Epidermal melanocyte (primary cell): ENCODE measurements at regions not wholly inside any gene's neighbourhood (a gene's known extent, or its start where the extent isn't known, plus 50 kb on each side); places are given as distances from the start of the nearest gene placed in this dataset.

Experiments used
- DNase-seq: peaks from one replicate; pipeline ENCODE4 v3.0.0; 2011; ENCODE audit warnings: low spot score; ENCODE audit not compliant: insufficient read length

DNA sequence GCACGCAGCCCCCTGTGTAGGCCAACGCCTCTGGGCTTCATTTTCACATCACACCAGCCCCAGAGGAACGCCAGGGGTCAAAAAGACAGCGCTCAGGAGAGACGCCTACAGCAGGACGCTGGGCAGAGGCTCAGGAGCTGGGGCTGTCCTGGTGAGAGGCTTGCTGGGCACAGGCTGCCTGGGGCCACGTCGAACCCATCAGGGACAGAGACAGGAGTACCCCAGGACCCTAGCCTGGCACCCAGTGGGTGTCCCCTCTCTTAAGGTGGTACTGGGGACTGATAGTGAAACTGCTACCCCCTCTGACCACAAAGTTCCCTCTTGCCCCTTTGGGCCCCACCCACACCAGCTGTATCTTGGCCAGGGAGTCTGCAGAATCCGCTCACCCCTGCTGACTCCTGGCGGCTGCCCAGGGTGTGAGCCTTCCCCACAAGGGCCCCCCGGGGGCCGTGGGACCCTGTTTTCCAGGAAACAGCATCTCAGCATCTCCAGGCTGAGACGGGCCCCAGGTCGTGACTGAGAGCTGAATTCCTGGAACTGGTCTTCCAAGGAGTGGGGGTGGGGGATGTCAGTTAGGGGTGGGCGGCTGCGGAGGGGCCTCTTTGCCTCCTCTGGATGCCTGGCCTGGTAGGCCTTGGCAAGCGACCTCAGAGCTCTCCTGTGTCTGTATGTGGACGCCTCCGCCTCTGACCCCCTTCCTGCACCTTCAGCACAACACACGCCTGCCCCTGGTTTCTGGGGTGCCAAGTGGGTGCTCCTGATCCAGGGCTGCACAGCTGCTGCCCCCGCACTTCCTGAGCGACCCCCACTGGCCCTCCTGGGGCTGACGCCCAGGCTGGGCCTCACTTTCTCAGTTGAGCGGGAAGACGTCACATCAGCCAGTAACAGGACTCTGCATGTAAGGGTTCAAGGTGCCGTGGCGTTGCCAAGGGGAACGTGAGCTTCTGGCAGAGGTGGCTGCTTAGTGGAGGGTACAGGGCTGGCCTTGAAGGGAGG lies 321.9 kb upstream of the RTL1 start:
- DNase-seq = no peak

- no peak for DNase-seq
Measured at GRCh38 chr14:101226265-101226602, 322.7 kb upstream of the RTL1 start.

GRCh38 chr14:101226603-101227425 lies 323.3 kb upstream of the RTL1 start:
- DNase-seq = no peak

- no peak for DNase-seq
Measured at GRCh38 chr14:101227611-101228594, 324.4 kb upstream of the RTL1 start.

DNA sequence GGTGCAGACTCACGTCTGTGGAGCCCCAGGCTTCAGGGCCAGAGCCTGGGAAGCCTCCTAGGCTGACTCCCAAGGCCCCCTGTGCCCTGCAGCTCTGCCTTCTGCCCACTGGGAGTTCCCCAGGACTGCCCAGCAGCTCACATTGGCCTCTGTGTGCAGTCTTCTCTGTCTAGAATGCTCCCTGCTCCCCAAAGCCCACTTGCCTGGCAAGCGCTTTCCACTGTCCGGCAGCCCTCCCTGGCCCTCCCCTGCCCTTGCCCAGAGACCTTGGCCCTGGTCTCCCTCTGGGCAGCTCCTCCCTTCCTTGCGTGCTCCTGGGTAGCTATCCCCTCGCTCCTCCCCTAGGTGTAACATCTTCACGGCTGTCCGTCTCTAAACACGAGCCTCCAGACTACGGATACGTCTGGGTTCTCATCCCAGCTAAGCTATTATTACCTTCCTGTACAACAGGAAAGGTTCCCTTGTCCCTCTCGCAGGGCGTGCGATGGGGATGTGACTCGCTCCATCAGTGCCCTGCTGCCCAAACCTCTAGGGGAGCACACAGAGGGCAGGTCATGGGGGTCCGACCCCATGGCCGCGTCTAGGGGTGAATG lies 325.5 kb upstream of the RTL1 start:
- DNase-seq = no peak

GRCh38 chr14:101229666-101230065 lies 326.1 kb upstream of the RTL1 start:
- no peak for DNase-seq

- no peak for DNase-seq
Measured at GRCh38 chr14:101230161-101230850, 326.8 kb upstream of the RTL1 start.

DNA sequence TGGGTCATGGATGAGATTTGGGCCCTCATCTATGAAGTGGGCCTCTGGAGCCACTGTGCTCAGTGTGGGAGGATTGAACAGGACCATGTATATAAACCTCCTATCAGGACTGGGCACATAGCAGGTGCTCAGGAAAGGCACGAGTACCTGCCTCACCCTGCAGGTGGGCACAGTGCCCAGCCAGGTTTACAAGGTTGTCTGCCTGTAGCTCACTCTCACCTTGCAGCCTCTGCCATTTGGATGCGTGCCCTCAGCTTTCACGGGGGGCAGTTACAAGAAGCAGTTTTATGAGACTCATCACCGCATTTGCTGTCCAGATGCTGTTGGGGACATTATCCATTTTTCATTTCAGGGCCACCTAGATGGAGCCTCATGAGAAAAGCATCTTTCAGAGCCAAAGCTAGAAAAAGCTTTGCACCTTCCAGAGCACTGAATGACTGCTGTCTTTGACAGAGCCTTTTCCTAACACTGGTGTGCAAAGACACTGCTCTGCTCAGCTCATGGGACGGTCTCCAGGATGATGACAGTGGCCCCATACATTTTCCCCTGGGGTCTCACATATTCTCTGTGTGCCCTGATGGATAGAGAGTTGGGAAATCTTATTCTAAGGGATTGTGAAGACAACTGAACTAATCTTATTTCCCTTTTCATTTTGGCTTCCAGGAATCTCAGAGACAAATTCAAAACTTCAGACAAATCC lies 327.5 kb upstream of the RTL1 start:
- no peak for DNase-seq

GRCh38 chr14:101231828-101232227 lies 328.3 kb upstream of the RTL1 start:
- DNase-seq = no peak

GRCh38 chr14:101232340-101233020 lies 328.8 kb upstream of the DIO3 start:
- no peak for DNase-seq

GRCh38 chr14:101233021-101233366 lies 328.3 kb upstream of the DIO3 start:
- DNase-seq = no peak

DNA sequence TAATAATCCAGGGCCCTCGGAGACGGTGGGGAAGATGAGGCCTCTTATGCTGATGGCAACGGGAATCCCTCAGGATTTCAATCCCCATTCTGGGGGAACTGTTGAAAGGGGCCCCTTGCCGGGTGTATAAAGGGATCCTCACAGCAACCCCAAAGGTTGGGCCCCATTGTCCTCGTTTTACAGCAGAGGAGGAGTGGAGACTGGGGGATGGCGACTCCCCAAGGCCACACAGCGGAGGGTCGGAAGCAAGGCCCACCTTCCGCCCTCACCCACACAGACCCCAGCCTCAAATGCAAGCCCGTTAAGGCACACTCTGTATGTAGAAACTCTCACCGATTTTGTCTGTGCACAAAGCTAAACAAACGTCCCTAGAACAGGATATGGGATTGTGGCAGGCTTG lies 327.9 kb upstream of the DIO3 start:
- no peak for DNase-seq

GRCh38 chr14:101233808-101234207 lies 327.5 kb upstream of the DIO3 start:
- no peak for DNase-seq

DNA sequence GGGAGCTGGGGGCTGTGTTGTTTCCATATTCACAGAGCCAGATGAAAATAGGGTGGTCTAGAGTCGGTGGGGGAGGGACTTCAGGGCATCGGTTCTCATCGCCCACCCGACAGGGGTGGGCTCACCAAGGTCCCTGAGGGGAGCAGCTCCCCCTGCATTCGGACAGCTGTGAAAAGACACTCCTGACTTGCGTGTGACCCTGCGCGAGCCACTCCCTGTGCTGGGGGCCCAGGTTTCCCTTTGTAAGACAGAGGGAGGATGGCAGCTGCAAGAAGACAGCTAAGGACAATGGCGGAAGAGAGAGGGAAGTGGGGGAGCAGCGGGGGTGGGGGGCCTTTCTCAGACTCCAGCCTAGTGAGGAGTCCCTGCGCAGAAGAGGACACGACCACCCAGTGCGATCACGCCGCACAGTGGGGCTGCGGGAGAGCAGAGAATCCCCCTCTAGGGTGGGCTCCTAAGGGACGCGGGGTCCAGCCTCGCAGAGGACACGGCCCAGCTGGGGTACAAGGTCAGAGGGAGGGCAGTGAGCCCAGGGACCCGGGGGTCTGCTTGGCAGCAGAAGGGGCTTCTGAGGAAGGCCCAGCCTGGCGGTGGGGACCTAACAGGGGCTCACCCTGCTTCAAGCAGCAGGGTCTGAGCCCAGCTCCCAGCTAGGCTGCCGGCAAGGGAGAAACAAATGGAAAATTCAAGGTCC lies 326.9 kb upstream of the DIO3 start:
- no peak for DNase-seq

- no peak for DNase-seq
Measured at GRCh38 chr14:101234999-101235334, 326.3 kb upstream of the DIO3 start.

DNA sequence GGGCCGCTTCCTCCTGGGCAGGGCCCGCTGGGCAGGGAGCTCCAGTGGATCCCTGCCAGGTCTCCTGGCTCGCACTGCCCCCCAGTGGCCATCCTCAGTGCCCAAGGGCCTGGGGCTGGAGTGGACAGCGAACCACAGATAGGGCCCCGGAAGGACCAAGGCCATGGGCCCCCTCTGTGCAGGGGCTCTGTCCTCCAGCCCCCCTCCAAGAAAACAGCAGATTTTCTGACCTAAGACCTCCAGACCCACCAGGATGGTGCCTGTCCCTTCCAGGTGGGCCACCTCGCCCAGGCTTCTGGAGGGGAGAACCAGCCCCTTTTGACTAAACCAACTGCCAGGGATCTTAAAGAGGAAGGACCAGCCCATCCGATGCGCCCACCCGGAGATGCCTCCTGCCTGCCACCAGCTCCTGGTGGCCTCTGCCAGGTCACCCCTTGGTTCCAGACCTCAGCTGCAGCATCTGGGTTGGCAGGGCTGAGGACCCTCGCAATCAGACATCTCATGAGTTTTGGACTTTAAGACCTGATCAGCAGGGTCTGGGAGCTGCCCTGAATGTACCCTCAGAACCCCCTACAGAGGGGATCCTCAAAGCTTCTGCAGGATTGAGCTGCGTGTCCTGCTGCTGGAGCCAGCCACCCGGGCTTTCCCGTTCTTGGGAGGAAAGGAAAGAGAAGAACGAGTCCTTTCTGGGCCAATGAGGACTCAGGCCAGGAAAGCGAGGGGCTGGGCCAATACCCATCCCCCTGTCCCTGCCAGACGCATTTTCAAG lies 325.8 kb upstream of the DIO3 start:
- DNase-seq = peak; percentile 52

DNA sequence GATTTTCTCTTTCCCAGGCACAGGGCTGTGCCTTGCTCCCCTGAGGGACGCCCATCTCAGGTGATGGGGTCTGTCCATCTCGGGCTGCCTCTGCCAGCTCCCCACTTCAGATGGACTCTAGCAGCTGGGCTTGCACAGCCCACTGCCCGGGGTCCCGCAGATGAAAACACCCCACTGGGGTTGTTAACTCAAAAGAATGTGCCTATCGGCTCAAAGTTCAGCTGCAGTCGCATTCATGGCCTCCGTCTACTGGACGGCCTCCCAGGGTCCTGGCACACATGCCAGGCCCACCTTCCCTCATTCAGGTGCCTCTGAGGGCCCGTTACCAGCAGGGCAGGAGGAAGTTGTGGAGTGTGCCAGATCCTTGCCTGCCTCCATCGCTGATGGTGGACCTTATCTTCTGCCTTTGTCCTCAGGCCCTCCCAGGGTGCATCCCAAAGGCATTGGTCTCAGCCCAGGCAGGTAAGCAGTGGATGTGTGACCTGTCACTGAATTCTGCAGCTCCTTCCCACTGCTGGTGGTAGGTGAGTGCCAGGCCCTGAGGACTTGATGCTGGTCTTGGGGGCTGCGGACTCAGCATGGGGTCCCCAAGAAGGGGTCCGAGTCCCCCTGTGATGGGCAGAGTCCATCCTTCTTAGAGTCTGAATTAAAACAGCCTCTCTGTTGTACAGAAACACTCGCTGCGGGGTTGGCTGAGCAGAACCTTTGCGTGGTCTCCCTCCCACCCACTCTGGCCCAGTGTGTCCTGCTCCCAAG lies 324.6 kb upstream of the DIO3 start:
- DNase-seq = no peak
